Breast epithelium (tissue), 4 donors: ENCODE measurements at regions not wholly inside any gene's neighbourhood (a gene's known extent, or its start where the extent isn't known, plus 50 kb on each side); places are given as distances from the start of the nearest gene placed in this dataset.
A peak's percentile ranks its signal among the peaks of the same experiment; 100 is the strongest.

Experiments used
- DNase-seq, 2 donors: peaks; one replicate each; pipeline ENCODE4 v3.0.0-alpha.2; 2019; ENCODE audit warnings: low spot score in 2 of 2
- H3K27ac ChIP-seq, 2 donors: fragments of 200-600 bp; sonication (generic) in 1 of 2; one replicate each; pipeline ENCODE4 v1.5.1; 2016 to 2019; ENCODE audit warnings: mild to moderate bottlenecking in 1 of 2
- H3K27me3 ChIP-seq, 2 donors: fragments of 200-600 bp; sonication (generic) in 1 of 2; one replicate each; pipeline versions ENCODE4 v1.5.1 to v1.6.0; 2017 to 2019; ENCODE audit warnings: control low read depth in 1 of 2, mild to moderate bottlenecking in 1 of 2
- H3K36me3 ChIP-seq: fragments of 200-600 bp; one replicate; pipeline ENCODE4 v1.5.1; 2019
- H3K4me1 ChIP-seq, 2 donors: fragments of 200-600 bp; sonication (generic); one replicate each; pipeline ENCODE4 v1.5.1; 2016 to 2019; ENCODE audit warnings: control low read depth in 1 of 2
- H3K4me3 ChIP-seq, 3 donors: fragments of 200-600 bp; sonication (generic); 1 replicate in 2 of 3; 2 replicates in 1 of 3; pipeline ENCODE4 v1.5.1; 2016 to 2019; ENCODE audit warnings: mild to moderate bottlenecking in 3 of 3, moderate library complexity in 2 of 3
- H3K9me3 ChIP-seq, 2 donors: fragments of 200-600 bp; sonication (generic) in 1 of 2; one replicate each; pipeline ENCODE4 v1.5.1; 2016 to 2019; ENCODE audit warnings: control low read depth in 1 of 2
- CTCF ChIP-seq, 3 donors: fragments of 450-650 bp; IDR thresholded peaks; one replicate each; pipeline ENCODE4 v1.5.1; 2016 to 2017; ENCODE audit warnings: antibody characterized with exemption in 3 of 3, mild to moderate bottlenecking in 3 of 3, moderate library complexity in 3 of 3
- POLR2A ChIP-seq: fragments of 450-650 bp; IDR thresholded peaks from one replicate; pipeline ENCODE4 v1.6.1; 2016; ENCODE audit warnings: antibody characterized with exemption, mild to moderate bottlenecking, moderate library complexity
- POLR2AphosphoS5 ChIP-seq, 3 donors: sonication (generic); formaldehyde crosslinking; IDR thresholded peaks; one replicate each; pipeline ENCODE4 v1.6.1; 2017; ENCODE audit warnings: antibody characterized with exemption in 3 of 3
- intact Hi-C: fragments of 100-400 bp; cut with DNase I; formaldehyde crosslinking; loops from one replicate; pipeline ENCODE4 v1.15.1; 2023; ENCODE audit warnings: low total_unique reads

- H3K4me3 ChIP-seq, result no peak overlapping the region
- TF ChIP-seq CTCF (IDR thresholded peaks at IDR 0.05) (no peak), POLR2AphosphoS5 (IDR thresholded peaks at IDR 0.05) (no peak), POLR2A (no peak)
- peaks cover 4 to 10% of the 10 kb centered on the region in 2 donors for H3K4me1 ChIP-seq
- H3K27ac ChIP-seq, result peak overlapping the region in 1 of 2 donors; percentile 81
- intact Hi-C loops, result no loop called here
- no peaks in the 10 kb centered on the region for H3K9me3 ChIP-seq
- DNase-seq, result no peak
- no peaks in the 10 kb centered on the region for H3K36me3 ChIP-seq
- H3K27me3 ChIP-seq, result no peaks in the 10 kb centered on the region
Observed at GRCh38 chr11:34790620-34791019, 125.6 kb downstream of the APIP start.

- no peak for DNase-seq
- TF ChIP-seq POLR2A (no peak), POLR2AphosphoS5 (IDR thresholded peaks at IDR 0.05) (no peak), CTCF (IDR thresholded peaks at IDR 0.05) (no peak)
- Histone ChIP-seq H3K36me3 (no peaks in the 10 kb centered on the region), H3K27ac (peak overlapping the region; percentile 61 to 70), H3K27me3 (no peaks in the 10 kb centered on the region), H3K4me1 (peaks cover 4 to 10% of the 10 kb centered on the region in 2 donors), H3K9me3 (no peaks in the 10 kb centered on the region), H3K4me3 (no peak overlapping the region)
- intact Hi-C loops, result no loop called here
Observed at GRCh38 chr11:34789196-34789834, 126.9 kb downstream of the APIP start.

GRCh38 chr11:34788642-34789041 is 127.5 kb downstream of the APIP start:
- peaks cover 2 to 10% of the 10 kb centered on the region in 2 donors for H3K4me1 ChIP-seq
- H3K4me3 ChIP-seq, result no peak overlapping the region
- intact Hi-C loops, result no loop called here
- peak overlapping the region; percentile 61 to 70 for H3K27ac ChIP-seq
- no peak for DNase-seq
- H3K36me3 ChIP-seq, result no peaks in the 10 kb centered on the region
- H3K27me3 ChIP-seq, result no peaks in the 10 kb centered on the region
- TF ChIP-seq CTCF (IDR thresholded peaks at IDR 0.05) (no peak), POLR2A (no peak), POLR2AphosphoS5 (IDR thresholded peaks at IDR 0.05) (no peak)
- no peaks in the 10 kb centered on the region for H3K9me3 ChIP-seq

- Histone ChIP-seq H3K9me3 (no peaks in the 10 kb centered on the region), H3K27me3 (no peaks in the 10 kb centered on the region), H3K27ac (no peak overlapping the region), H3K4me1 (peaks cover 0 to 10% of the 10 kb centered on the region in 2 donors), H3K4me3 (no peak overlapping the region), H3K36me3 (no peaks in the 10 kb centered on the region)
- intact Hi-C loops, result no loop called here
- DNase-seq, result no peak
- TF ChIP-seq POLR2A, result no peak
- no peak for TF ChIP-seq CTCF (IDR thresholded peaks at IDR 0.05)
- no peak for TF ChIP-seq POLR2AphosphoS5 (IDR thresholded peaks at IDR 0.05)
Observed at GRCh38 chr11:34787895-34788294, 128.3 kb downstream of the APIP start.

- TF ChIP-seq POLR2A (no peak), CTCF (IDR thresholded peaks at IDR 0.05) (no peak), POLR2AphosphoS5 (IDR thresholded peaks at IDR 0.05) (no peak)
- intact Hi-C loops, result no loop called here
- H3K36me3 ChIP-seq, result no peaks in the 10 kb centered on the region
- no peaks in the 10 kb centered on the region for H3K27me3 ChIP-seq
- peaks cover 0 to 10% of the 10 kb centered on the region in 2 donors for H3K4me1 ChIP-seq
- H3K4me3 ChIP-seq, result no peak overlapping the region
- H3K9me3 ChIP-seq, result no peaks in the 10 kb centered on the region
- no peak overlapping the region for H3K27ac ChIP-seq
- no peak for DNase-seq
Observed at GRCh38 chr11:34787348-34787747, 128.8 kb downstream of the APIP start.
